ENCODE measurements at regions not wholly inside any gene's neighbourhood (a gene's known extent, or its start where the extent isn't known, plus 50 kb on each side); places are given as distances from the start of the nearest gene placed in this dataset.
A peak's percentile ranks its signal among the peaks of the same experiment; 100 is the strongest.

GRCh38 chr3:152172460-152172859 is 96.3 kb upstream of the MBNL1 start:
- H3K27ac ChIP-seq (ENCODE audit: low read depth, low read length), result no peak overlapping the region
- peaks cover 36% of the 10 kb centered on the region for H3K4me1 ChIP-seq (ENCODE audit: control insufficient read depth, insufficient read depth, low read length, unreplicated experiment)
- H2AFZ ChIP-seq (ENCODE audit: low read length, unreplicated experiment), result no peak overlapping the region
- no peak overlapping the region for H3K4me3 ChIP-seq (ENCODE audit: low read depth, low read length)
- no peaks in the 10 kb centered on the region for H3K27me3 ChIP-seq (ENCODE audit: insufficient read depth, low read length)
- H3K36me3 ChIP-seq (ENCODE audit: insufficient read depth, low read length), result no peaks in the 10 kb centered on the region
- H3K79me2 ChIP-seq (ENCODE audit: control insufficient read depth, insufficient read depth, low read length, unreplicated experiment), result no peaks in the 10 kb centered on the region

DNA sequence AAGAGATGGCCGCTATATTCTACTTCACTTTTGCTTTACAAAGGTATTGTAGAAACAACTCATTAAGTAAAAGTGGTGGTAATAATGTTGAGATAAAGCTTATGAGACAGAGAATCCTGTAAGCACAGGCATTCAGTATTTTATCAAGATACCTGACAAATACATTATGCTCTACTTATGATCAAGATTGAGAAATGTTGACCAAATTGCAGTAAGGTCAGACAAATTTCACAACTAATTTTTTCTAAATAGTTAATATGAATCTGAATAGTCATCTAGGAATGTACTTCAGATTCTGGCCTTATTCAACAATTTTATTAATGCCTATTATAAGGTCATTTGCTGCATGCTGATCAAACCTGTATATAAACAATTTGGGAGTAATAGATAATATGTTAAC is 95.1 kb upstream of the MBNL1 start:
- no peak overlapping the region for H3K27ac ChIP-seq (ENCODE audit: low read depth, low read length)
- H3K4me1 ChIP-seq (ENCODE audit: control insufficient read depth, insufficient read depth, low read length, unreplicated experiment), result peaks cover 36% of the 10 kb centered on the region
- H3K79me2 ChIP-seq (ENCODE audit: control insufficient read depth, insufficient read depth, low read length, unreplicated experiment), result no peaks in the 10 kb centered on the region
- no peak overlapping the region for H3K4me3 ChIP-seq (ENCODE audit: low read depth, low read length)
- no peaks in the 10 kb centered on the region for H3K27me3 ChIP-seq (ENCODE audit: insufficient read depth, low read length)
- no peaks in the 10 kb centered on the region for H3K36me3 ChIP-seq (ENCODE audit: insufficient read depth, low read length)
- H2AFZ ChIP-seq (ENCODE audit: low read length, unreplicated experiment), result no peak overlapping the region

DNA sequence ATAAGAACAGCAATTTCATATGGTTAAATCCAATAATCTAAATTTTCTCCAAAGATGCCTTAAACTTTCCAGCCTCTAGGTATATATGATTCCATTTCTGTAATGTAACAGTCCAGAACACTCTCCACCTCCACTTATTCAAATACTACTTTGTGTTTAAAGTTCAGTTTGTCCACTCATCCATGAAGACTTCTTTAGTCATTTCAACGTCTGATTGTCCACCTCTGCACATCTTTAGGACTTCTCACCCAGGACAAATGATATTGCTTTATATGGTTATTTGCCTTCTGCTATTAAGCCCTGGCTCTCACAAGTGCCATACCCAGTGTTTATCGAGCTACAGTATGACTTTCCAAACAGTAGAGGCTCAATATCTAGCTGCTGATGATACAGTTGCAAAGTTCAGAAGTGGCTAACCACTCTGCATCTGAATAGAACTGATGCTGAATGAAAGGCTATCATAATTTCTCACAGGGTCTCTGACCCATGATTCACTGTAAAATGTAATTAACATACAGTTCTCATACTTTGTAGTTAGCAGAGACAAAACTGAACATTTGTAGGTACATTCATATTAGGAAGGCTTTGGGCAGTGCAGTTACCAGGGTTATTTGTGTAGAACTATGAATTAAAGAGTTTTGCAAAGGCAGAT is 93.7 kb upstream of the MBNL1 start:
- Histone ChIP-seq H3K27ac (ENCODE audit: low read depth, low read length) (peak overlapping the region; percentile 60), H3K36me3 (ENCODE audit: insufficient read depth, low read length) (no peaks in the 10 kb centered on the region)

GRCh38 chr3:152175528-152175889 is 93.2 kb upstream of the MBNL1 start:
- Histone ChIP-seq H3K27me3 (ENCODE audit: insufficient read depth, low read length) (no peaks in the 10 kb centered on the region), H3K79me2 (ENCODE audit: control insufficient read depth, insufficient read depth, low read length, unreplicated experiment) (no peaks in the 10 kb centered on the region), H2AFZ (ENCODE audit: low read length, unreplicated experiment) (no peak overlapping the region), H3K4me3 (ENCODE audit: low read depth, low read length) (peak overlapping the region; percentile 63), H3K36me3 (ENCODE audit: insufficient read depth, low read length) (no peaks in the 10 kb centered on the region), H3K4me1 (ENCODE audit: control insufficient read depth, insufficient read depth, low read length, unreplicated experiment) (peaks cover 36% of the 10 kb centered on the region), H3K27ac (ENCODE audit: low read depth, low read length) (peak overlapping the region; percentile 60)

More for the DNA sequence above, 93.7 kb upstream of the MBNL1 start:
- Histone ChIP-seq H3K4me3 (ENCODE audit: low read depth, low read length) (peak overlapping the region; percentile 46; the same call in 1 of the 2 replicates), H3K79me2 (ENCODE audit: control insufficient read depth, insufficient read depth, low read length, unreplicated experiment) (no peaks in the 10 kb centered on the region), H2AFZ (ENCODE audit: low read length, unreplicated experiment) (no peak overlapping the region), H3K4me1 (ENCODE audit: control insufficient read depth, insufficient read depth, low read length, unreplicated experiment) (peaks cover 36% of the 10 kb centered on the region), H3K27me3 (ENCODE audit: insufficient read depth, low read length) (no peaks in the 10 kb centered on the region)

DNA sequence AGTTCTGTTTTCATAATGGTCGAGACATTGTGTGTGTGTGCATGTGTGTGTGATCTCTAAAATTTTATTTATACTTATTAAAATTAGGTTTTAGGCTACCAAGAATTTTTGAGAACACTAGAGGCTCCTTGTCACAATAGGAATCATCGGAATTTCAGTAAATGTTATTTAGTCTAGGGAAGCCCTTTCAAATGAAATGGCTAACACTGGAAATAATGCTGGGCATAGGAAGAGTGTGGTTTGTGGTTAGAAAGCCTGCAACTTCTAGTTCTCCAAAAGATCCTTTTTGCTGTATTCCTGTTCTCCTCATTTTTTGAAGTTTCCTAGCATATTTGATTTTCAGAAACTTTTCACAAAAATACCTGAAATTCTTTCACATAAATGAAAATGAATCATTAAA is 92.5 kb upstream of the MBNL1 start:
- Histone ChIP-seq H3K4me1 (ENCODE audit: control insufficient read depth, insufficient read depth, low read length, unreplicated experiment) (peaks cover 36% of the 10 kb centered on the region), H3K4me3 (ENCODE audit: low read depth, low read length) (peak overlapping the region; percentile 63), H3K79me2 (ENCODE audit: control insufficient read depth, insufficient read depth, low read length, unreplicated experiment) (no peaks in the 10 kb centered on the region), H3K36me3 (ENCODE audit: insufficient read depth, low read length) (no peaks in the 10 kb centered on the region), H3K27me3 (ENCODE audit: insufficient read depth, low read length) (no peaks in the 10 kb centered on the region), H3K27ac (ENCODE audit: low read depth, low read length) (peak overlapping the region; percentile 60), H2AFZ (ENCODE audit: low read length, unreplicated experiment) (peak overlapping the region; percentile 19)

DNA sequence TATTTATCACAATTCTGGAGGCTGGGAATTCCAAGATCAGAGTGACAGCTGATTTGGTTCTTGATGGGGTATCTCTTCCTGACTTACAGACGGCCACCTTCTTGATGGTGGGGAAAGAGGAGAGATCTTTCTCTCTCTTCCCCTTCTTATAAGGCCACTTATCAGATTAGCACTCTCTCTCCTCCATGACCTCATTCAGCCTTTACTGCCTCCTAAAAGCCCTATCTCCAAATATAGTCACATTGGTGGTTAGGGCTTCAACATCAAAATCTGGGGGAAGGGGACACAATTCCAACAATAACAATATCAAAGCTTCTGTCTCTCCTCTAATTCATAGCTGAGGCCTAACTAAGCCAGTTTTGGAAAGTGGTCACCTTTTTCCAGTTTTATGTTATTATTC is 91.7 kb upstream of the MBNL1 start:
- Histone ChIP-seq H2AFZ (ENCODE audit: low read length, unreplicated experiment) (no peak overlapping the region), H3K4me1 (ENCODE audit: control insufficient read depth, insufficient read depth, low read length, unreplicated experiment) (peaks cover 36% of the 10 kb centered on the region), H3K4me3 (ENCODE audit: low read depth, low read length) (no peak overlapping the region), H3K36me3 (ENCODE audit: insufficient read depth, low read length) (no peaks in the 10 kb centered on the region), H3K27ac (ENCODE audit: low read depth, low read length) (no peak overlapping the region), H3K79me2 (ENCODE audit: control insufficient read depth, insufficient read depth, low read length, unreplicated experiment) (no peaks in the 10 kb centered on the region), H3K27me3 (ENCODE audit: insufficient read depth, low read length) (no peaks in the 10 kb centered on the region)

DNA sequence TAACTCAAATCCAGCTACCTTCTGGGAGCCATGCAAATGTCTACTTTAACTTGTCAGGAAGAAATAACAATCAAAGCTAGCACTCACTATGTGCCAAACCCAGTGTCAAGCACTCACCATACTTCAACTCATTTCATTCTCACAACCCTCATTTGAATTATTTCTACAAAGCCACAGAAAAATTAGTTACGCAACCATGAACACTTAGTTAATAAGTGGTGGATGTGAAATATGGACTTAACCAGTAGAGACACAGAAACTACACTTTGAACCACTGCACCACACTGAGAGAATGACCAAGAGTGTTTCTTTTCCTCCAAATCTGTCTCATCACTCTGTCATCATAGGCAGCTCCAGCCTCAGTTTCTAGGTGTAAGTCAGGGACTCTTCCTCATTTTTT is 91.0 kb upstream of the MBNL1 start:
- H3K79me2 ChIP-seq (ENCODE audit: control insufficient read depth, insufficient read depth, low read length, unreplicated experiment), result no peaks in the 10 kb centered on the region
- no peaks in the 10 kb centered on the region for H3K36me3 ChIP-seq (ENCODE audit: insufficient read depth, low read length)
- H3K27ac ChIP-seq (ENCODE audit: low read depth, low read length), result no peak overlapping the region
- H3K4me3 ChIP-seq (ENCODE audit: low read depth, low read length), result no peak overlapping the region
- H2AFZ ChIP-seq (ENCODE audit: low read length, unreplicated experiment), result no peak overlapping the region
- peaks cover 36% of the 10 kb centered on the region for H3K4me1 ChIP-seq (ENCODE audit: control insufficient read depth, insufficient read depth, low read length, unreplicated experiment)
- no peaks in the 10 kb centered on the region for H3K27me3 ChIP-seq (ENCODE audit: insufficient read depth, low read length)

DNA sequence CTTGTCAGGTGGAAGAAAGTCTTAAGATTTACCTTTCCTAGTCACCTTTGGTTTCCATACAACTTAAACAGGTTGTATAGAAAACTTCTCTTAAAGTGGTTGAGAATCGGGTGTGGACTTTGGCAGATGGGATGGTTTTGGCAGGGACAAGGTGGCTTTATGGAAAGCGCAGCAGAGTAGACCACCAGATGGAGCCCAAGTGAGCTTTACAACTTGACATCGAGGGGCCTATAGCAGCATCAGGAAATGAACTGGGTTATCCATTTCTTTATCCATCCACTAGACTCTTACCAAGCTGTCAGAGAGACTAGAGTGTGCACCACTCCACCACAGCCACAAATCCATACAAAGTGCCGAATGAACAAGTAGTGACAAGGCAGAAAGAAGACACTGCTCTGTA is 85.3 kb upstream of the MBNL1 start:
- H3K4me3 ChIP-seq (ENCODE audit: low read depth, low read length), result no peak overlapping the region
- H2AFZ ChIP-seq (ENCODE audit: low read length, unreplicated experiment), result no peak overlapping the region
- H3K79me2 ChIP-seq (ENCODE audit: control insufficient read depth, insufficient read depth, low read length, unreplicated experiment), result no peaks in the 10 kb centered on the region
- no peaks in the 10 kb centered on the region for H3K27me3 ChIP-seq (ENCODE audit: insufficient read depth, low read length)
- H3K36me3 ChIP-seq (ENCODE audit: insufficient read depth, low read length), result no peaks in the 10 kb centered on the region
- no peak overlapping the region for H3K27ac ChIP-seq (ENCODE audit: low read depth, low read length)
- no peaks in the 10 kb centered on the region for H3K4me1 ChIP-seq (ENCODE audit: control insufficient read depth, insufficient read depth, low read length, unreplicated experiment)

DNA sequence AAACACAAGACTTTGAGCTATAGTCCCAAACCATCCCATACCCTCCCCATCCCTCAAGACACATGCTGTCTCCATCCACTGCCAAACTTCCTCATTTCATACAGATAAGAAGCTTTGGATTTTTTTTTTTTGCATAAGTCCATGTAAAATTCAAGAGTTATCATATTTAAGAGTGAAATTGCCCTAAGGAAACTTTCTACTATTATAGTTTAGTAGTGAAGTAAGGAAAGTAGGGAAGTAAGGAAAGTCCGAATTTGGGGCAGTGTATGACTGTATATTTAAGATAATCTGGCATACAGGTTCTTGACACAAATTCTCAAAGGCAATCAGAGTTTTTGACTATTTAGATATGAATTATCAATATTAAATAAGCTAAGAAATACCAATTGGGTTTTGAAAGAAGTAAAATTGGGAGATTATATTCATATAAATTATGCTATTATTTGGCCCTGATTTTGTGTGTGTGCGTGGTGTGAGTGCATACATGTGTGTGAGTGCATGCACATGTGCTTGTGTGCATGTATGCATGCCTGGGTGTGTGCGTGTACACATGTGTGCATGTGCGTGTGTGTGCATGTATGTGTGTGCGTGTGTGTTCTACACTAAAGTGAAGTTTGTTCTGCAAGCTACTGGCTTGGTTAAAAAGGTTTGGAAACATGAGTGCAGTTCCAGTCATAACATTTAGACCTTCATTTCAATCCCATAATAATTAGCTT is 83.6 kb upstream of the MBNL1 start:
- no peaks in the 10 kb centered on the region for H3K79me2 ChIP-seq (ENCODE audit: control insufficient read depth, insufficient read depth, low read length, unreplicated experiment)
- no peaks in the 10 kb centered on the region for H3K4me1 ChIP-seq (ENCODE audit: control insufficient read depth, insufficient read depth, low read length, unreplicated experiment)
- no peak overlapping the region for H3K27ac ChIP-seq (ENCODE audit: low read depth, low read length)
- no peak overlapping the region for H3K4me3 ChIP-seq (ENCODE audit: low read depth, low read length)
- no peak overlapping the region for H2AFZ ChIP-seq (ENCODE audit: low read length, unreplicated experiment)
- H3K27me3 ChIP-seq (ENCODE audit: insufficient read depth, low read length), result no peaks in the 10 kb centered on the region
- no peaks in the 10 kb centered on the region for H3K36me3 ChIP-seq (ENCODE audit: insufficient read depth, low read length)

DNA sequence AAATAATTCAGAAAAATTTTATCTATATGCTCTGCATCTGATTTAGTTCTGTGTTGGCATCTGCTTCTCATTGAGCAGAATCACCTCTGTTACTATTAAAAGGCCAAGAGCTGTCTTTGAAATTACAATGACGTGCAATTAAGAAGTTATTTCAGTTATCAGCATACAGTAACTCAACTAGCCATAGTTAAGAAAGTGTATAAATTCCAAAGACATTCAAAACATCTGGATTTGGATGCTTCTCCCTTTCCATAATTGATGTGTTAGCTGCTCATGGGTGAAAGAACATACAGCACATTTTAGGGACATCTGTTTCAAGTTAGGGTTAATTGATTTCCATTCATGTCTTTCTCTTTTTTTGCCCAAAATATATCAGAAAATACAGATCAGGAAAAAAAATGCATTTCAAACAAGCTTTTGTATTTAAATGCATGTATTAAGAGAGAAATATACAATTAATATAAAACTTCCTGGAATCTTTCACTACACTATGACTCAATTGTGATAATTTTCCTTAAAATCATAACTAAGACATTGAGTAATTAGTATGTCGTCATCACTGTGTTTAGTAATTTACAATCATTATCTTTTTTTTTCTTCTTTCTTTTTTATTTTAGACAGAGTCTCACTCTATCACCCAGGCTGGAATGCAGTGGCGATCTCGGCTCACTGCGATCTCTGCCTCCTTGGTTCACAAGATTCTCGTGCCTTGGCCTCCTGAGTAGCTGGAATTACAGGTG is 82.7 kb upstream of the MBNL1 start:
- H3K36me3 ChIP-seq (ENCODE audit: insufficient read depth, low read length), result no peaks in the 10 kb centered on the region
- no peaks in the 10 kb centered on the region for H3K4me1 ChIP-seq (ENCODE audit: control insufficient read depth, insufficient read depth, low read length, unreplicated experiment)
- H3K27me3 ChIP-seq (ENCODE audit: insufficient read depth, low read length), result no peaks in the 10 kb centered on the region
- H3K4me3 ChIP-seq (ENCODE audit: low read depth, low read length), result no peak overlapping the region
- H3K27ac ChIP-seq (ENCODE audit: low read depth, low read length), result no peak overlapping the region
- H3K79me2 ChIP-seq (ENCODE audit: control insufficient read depth, insufficient read depth, low read length, unreplicated experiment), result no peaks in the 10 kb centered on the region
- no peak overlapping the region for H2AFZ ChIP-seq (ENCODE audit: low read length, unreplicated experiment)

Data from ACC112 (cell line).